ENCODE measurements at regions not wholly inside any gene's neighbourhood (a gene's known extent, or its start where the extent isn't known, plus 50 kb on each side); places are given as distances from the start of the nearest gene placed in this dataset.

DNA sequence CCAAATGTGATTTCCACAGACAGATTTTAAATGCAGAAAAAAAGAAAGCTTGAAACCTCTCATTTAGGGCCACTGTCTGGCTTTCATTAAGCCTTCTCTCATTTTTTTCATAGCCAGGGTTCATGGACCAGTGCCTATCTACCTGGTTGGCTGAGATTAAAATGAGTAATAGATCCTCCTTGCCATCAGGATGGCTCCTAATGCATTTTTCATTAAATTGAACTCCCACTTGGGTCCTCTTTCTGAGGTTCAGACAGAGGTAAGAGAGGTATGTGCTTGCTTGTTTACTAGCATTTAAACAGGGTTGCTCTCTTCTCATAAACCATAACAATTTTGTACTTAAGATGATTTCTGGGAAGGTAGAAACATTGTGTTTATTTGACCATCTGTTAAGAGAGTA, 473.0 kb downstream of the TBC1D4 start:
- TF ChIP-seq, protein P1, sequence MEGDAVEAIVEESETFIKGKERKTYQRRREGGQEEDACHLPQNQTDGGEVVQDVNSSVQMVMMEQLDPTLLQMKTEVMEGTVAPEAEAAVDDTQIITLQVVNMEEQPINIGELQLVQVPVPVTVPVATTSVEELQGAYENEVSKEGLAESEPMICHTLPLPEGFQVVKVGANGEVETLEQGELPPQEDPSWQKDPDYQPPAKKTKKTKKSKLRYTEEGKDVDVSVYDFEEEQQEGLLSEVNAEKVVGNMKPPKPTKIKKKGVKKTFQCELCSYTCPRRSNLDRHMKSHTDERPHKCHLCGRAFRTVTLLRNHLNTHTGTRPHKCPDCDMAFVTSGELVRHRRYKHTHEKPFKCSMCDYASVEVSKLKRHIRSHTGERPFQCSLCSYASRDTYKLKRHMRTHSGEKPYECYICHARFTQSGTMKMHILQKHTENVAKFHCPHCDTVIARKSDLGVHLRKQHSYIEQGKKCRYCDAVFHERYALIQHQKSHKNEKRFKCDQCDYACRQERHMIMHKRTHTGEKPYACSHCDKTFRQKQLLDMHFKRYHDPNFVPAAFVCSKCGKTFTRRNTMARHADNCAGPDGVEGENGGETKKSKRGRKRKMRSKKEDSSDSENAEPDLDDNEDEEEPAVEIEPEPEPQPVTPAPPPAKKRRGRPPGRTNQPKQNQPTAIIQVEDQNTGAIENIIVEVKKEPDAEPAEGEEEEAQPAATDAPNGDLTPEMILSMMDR (optimal IDR thresholded peaks at IDR 0.05 in 1 of 3, IDR thresholded peaks at IDR 0.05 in 1 of 3, conservative IDR thresholded peaks at IDR 0.05 in 1 of 3; ENCODE audit: extremely low read depth in 1 of 3, insufficient read depth in 2 of 3, low read length in 3 of 3) = no peak
- no peak for TF ChIP-seq EZH2 (IDR thresholded peaks at IDR 0.05; ENCODE audit: low read length)
